T47D (cell line): ENCODE measurements at regions not wholly inside any gene's neighbourhood (a gene's known extent, or its start where the extent isn't known, plus 50 kb on each side); places are given as distances from the start of the nearest gene placed in this dataset.
"Not testable (repeated sequence)": the region's sequence is repeated elsewhere in the genome, so short reads cannot be mapped to it uniquely, and the experiment has no call there.

ENCODE experiments used
- DNase-seq, 2 experiments: peaks; one replicate each; pipeline versions ENCODE4 v3.0.0 to v3.0.0-alpha.2; 2011 to 2012; ENCODE audit warnings: low read depth in 1 of 2, low spot score in 1 of 2
- JUND ChIP-seq: IDR thresholded peaks from 2 replicates; pipeline ENCODE4 v1.6.1; 2012; ENCODE audit warnings: low read depth
- in situ Hi-C: cut with HindIII; loops from 2 replicates; pipeline ENCODE4 v1.10.0; 2016; ENCODE audit warnings: low sequenced_read_pairs, low pct_unique_long_range_greater_than_20kb

DNA sequence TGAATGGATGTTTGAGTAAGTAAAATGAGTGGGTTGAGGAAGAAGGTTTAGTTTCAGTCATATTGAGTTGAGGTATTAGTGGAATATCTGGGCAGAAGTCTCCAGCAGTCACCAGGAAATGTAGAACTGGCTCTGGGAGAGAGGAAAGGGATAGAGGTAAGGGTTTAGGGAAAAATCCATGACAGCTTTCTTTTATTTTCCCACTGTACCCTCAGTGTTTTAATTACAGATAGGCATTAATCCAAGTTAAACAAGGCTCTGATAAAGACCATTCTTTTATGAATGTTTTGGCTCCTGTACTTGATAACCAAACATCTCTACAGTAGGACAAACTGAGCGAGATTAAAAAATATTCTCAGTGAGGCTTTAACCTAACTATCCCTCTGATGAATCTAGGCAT is 318.4 kb upstream of the SYNCRIP start:
- no peak for DNase-seq
- in situ Hi-C loops: no loop called here
- TF ChIP-seq JUND: no peak

DNA sequence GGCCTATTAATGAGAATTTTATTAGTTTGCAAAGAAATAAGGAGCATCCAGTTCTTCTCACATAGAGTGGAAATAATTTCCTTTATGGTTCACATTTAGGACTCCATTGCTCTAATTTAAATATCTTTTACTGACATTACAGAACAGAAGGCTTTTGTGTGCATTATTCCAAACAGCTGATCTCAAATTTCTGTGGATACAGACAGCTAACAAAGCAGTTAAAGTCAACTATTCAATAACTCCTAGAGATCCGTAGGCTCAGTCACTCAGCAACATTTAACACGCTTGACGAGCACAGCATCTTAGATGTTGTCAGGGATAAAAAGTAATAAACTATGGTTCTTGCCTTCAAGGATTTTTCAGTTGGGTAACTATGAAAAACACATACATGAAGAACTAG is 305.8 kb upstream of the SYNCRIP start:
- in situ Hi-C loops: no loop called here

DNA sequence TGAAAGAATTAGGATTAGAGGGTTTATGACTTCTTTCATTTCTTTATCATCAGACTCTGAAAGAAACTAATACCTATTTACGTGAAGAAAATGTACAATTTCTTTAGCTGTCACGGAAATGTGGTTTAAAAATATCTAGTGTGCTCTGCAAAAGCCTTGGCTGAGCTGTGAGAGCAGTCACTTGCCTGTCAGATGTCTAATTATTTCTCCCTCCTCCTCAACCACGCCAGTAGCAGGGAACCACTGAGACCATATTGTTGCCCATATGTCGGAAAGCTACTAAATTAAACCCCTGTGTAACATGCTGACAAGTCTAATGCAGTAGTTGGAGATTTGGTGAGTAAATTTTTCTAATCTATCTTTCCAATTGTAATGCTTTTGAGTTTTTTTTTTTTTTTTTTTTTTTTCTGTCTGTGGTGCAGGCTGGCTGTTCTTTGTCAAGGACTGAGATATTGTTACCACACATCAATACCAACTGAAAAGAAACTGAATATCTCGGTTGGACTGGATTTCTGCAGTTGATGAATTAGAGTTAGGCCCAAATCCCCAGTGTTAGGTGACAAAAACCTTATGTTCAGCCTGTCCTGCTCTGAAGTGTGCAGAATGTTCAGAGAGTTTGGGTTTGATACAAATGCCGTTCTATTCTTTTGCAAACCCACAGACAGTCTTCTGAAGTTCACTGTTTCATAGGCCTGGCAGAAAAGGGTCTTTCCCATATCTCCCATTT is 302.9 kb upstream of the SYNCRIP start:
- in situ Hi-C loops: no loop called here
- TF ChIP-seq JUND: no peak
- no peak for DNase-seq

More for the DNA sequence above, 305.8 kb upstream of the SYNCRIP start:
- TF ChIP-seq JUND: no peak
- no peak for DNase-seq

DNA sequence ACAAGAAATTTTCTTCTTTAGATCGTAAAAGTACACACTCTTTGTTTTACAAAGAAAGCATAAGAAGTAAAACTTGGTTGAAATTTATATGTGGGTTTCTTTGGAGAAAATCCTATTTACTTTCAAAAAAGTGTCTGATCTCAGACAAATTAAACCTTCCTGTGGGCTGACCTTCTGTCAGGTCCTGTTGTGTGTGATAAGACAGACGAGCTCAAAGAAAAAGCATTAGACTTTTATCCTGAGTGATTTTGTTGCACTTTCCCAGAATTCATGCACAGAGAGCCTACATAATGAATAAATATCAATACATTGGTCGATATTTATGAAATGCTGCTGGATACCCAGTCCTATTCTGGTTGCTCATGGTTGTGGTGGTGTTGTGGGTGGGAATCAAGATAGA is 302.1 kb upstream of the SYNCRIP start:
- DNase-seq: no peak
- in situ Hi-C loops: no loop called here
- TF ChIP-seq JUND: no peak

DNA sequence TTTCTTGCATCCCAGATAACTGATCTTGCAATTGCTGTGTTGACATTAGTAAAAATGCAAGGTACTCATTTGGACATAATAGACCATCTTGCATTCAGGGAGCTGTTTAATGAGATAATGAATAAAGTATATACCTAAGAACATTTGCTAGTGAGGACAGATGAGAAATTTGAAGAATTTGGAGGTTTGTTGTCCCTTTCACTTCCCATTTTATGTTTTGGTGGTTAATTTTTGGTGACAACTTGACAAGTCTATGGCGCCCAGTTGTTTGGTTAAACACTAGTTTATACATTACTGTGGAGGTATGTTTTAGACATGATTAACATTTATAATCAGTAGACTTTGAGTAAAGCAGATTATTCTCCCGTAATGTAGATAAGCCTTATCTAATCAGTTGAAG is 300.2 kb upstream of the SYNCRIP start:
- TF ChIP-seq JUND: no peak
- in situ Hi-C loops: no loop called here
- no peak for DNase-seq

- TF ChIP-seq JUND: no peak
- in situ Hi-C loops: no loop called here
- DNase-seq: no peak
Observed at GRCh38 chr6:85936916-85937315, 294.2 kb upstream of the SYNCRIP start.

DNA sequence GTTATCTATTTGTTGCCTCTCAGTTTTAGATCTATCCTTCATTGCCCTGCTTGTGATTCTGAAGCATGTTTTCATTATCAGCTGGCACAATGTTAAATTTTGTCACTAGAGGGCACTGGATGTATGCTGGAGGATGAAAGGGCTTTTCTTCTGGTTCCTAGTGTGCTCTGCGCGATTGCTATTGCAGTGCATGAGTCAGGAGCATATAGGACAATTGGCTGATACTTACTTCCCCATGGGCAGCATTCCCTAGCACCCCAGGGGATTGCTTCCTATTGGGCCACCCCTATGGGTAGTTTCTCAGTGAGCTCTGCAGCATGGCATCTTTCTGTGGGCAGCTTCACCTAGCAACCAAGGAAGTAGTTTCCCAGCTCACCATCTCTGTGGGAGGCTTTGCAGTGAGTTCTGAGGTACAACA is 280.3 kb upstream of the SYNCRIP start:
- peak; percentile 10 to 66 for DNase-seq
- no peak for TF ChIP-seq JUND
- in situ Hi-C loops: no loop called here

GRCh38 chr6:85920782-85921181 is 278.1 kb upstream of the SYNCRIP start:
- DNase-seq: no peak
- in situ Hi-C loops: no loop called here
- no peak for TF ChIP-seq JUND

DNA sequence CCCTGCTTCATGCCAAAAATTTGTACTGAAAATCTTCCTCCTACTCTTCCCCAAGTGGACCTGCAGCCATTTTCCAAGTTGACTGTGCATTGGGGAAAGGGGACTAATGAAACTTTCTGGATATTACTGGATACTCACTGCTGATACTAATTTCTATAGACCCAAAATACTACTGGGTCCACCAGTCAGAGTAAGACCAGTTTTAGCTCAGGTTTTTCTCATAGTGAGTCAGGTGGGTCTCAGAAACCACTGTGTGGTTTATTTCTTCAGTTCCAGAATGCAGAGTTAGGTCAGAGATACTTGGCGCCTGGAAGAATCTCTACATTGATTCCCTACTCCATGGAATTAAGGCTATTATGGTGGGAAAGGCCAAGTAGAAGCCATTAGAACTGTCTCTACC is 274.8 kb upstream of the SYNCRIP start:
- no peak for DNase-seq
- no peak for TF ChIP-seq JUND
- in situ Hi-C loops: no loop called here

- no peak for DNase-seq
- TF ChIP-seq JUND: no peak
- in situ Hi-C loops: no loop called here
Observed at GRCh38 chr6:85913001-85913400, 270.3 kb upstream of the SYNCRIP start.

DNA sequence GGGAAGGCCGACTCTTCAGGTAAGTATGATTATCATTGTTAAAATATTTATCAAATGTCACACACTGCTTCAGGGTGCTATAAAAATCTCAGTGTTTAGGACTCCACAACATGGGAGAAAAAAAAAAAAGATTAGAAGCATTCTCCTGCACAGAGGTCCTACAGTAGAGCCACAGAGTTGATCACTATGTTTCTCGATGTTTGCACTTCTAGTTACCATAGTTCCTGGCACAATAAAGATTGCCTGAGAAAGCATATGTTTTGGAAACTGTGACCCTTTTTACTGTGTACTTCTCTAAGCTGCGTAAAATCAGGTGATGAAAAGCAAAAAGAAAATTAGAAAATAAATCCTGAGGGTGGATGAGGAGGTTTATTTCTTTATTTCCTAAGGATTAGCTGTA is 269.9 kb upstream of the SYNCRIP start:
- no peak for TF ChIP-seq JUND
- no peak for DNase-seq
- in situ Hi-C loops: no loop called here

GRCh38 chr6:85911067-85911466 is 268.4 kb upstream of the SYNCRIP start:
- TF ChIP-seq JUND: no peak
- in situ Hi-C loops: no loop called here
- peak in 1 of 2 experiments; percentile 5 for DNase-seq

GRCh38 chr6:85908120-85908519 is 265.4 kb upstream of the SYNCRIP start:
- in situ Hi-C loops, DNase-seq: not testable (repeated sequence)

- in situ Hi-C loops: no loop called here
- no peak for DNase-seq
Observed at GRCh38 chr6:85892346-85892745, 249.7 kb upstream of the SYNCRIP start.

More at GRCh38 chr6:85892346-85892745, 249.7 kb upstream of the SYNCRIP start:
- no peak for TF ChIP-seq JUND
